ENCODE measurements at regions not wholly inside any gene's neighbourhood (a gene's known extent, or its start where the extent isn't known, plus 50 kb on each side); places are given as distances from the start of the nearest gene placed in this dataset.

DNA sequence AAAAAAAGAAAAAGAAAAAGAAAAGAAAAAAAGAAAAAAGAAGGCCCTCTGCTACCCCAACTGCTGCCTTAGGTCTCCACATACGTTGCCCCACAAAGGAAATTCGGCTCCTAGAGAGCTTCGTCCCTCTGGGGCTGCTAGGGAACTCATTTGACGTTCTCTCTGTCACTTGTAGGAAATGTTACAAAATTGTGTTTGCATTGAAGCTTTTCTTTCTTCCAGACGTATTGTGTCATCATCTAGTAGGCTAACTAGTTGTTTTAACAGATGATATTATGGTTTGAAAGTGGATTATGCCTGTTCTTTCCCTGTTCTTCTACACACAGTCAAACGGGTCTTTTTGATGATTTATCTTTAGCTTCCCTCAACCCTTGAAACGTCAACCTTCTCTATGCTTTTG lies 125.3 kb downstream of the BDH1 start:
- TF ChIP-seq CTCF (IDR thresholded peaks at IDR 0.05) = no peak
- TF ChIP-seq POLR2A (IDR thresholded peaks at IDR 0.05) = no peak
